22Rv1 (cell line): ENCODE measurements at regions not wholly inside any gene's neighbourhood (a gene's known extent, or its start where the extent isn't known, plus 50 kb on each side); places are given as distances from the start of the nearest gene placed in this dataset.

Source experiments
- ZFX ChIP-seq: fragments of 450-650 bp; IDR thresholded peaks from 2 replicates; pipeline ENCODE4 v1.6.1; 2017; ENCODE audit warnings: antibody characterized with exemption, borderline replicate concordance
- TF ChIP-seq, protein P1 (sequence below): fragments of 450-650 bp; IDR thresholded peaks from 2 replicates; pipeline ENCODE4 v1.5.1; 2017; ENCODE audit warnings: mild to moderate bottlenecking

DNA sequence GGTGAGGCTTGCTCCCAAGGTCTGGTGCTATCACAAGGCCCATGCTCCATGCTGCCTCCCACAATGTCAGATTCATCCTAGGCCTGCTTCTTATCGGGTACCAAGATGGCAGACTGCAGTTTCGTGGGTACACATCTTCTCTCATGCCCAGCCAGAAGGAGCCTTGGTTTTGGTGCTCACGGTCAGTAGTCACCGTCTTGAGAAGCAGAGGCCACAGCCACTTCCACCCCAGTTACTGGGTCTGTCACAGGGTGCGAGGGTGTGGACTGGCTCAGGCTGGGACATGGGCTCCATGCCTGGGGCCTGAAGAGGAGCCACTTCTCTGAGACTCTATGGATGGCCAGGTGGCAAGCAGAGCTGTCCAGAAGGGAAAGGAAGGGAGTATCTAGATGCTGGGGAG lies 178.8 kb upstream of the HS6ST1 start:
- TF ChIP-seq, protein P1, sequence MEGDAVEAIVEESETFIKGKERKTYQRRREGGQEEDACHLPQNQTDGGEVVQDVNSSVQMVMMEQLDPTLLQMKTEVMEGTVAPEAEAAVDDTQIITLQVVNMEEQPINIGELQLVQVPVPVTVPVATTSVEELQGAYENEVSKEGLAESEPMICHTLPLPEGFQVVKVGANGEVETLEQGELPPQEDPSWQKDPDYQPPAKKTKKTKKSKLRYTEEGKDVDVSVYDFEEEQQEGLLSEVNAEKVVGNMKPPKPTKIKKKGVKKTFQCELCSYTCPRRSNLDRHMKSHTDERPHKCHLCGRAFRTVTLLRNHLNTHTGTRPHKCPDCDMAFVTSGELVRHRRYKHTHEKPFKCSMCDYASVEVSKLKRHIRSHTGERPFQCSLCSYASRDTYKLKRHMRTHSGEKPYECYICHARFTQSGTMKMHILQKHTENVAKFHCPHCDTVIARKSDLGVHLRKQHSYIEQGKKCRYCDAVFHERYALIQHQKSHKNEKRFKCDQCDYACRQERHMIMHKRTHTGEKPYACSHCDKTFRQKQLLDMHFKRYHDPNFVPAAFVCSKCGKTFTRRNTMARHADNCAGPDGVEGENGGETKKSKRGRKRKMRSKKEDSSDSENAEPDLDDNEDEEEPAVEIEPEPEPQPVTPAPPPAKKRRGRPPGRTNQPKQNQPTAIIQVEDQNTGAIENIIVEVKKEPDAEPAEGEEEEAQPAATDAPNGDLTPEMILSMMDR: no peak
- TF ChIP-seq ZFX: no peak
